ENCODE measurements at regions not wholly inside any gene's neighbourhood (a gene's known extent, or its start where the extent isn't known, plus 50 kb on each side); places are given as distances from the start of the nearest gene placed in this dataset.
"Not testable (repeated sequence)": the region's sequence is repeated elsewhere in the genome, so short reads cannot be mapped to it uniquely, and the experiment has no call there.

DNA sequence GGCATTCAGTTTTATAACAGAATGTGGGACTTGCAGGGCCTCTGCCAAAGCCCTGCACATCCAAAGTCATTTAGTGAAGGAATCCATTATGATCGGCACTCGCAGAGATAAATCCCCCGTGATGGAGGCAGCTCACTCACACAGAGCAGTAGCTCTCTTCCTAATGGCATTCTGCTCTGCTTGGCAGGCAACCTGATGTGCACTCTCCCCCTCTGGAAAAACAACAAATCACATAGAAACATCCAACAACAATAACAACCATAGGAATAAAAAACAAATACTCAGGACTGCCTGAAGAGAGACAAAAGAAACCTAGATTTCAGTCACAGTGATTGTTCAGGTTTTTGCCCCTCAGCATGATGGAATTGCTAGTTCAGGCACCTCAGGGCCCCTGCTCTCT lies 59.7 kb downstream of the NAA11 start:
- DNase-seq (ENCODE audit: low read depth), result no peak

DNA sequence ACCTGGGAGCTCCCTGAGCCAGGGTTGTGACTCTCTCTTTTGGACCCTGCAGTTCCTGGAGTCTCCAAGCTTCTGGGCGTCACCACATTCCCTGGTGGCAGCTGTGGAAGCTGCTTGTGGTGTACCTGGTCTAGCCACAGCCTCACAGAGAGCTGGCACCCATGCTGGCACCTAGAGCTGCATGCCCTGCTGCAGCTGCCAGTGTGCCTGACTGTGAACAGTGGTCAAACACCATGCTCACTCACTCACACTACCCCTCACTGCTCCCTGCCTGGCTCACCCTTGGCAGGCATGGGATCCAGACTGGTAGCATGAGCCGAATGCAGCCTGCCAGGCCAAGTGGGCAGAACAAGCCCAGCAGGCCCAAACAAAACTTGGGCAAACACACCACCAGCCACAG lies 66.6 kb downstream of the NAA11 start:
- DNase-seq (ENCODE audit: low read depth), result no peak

DNA sequence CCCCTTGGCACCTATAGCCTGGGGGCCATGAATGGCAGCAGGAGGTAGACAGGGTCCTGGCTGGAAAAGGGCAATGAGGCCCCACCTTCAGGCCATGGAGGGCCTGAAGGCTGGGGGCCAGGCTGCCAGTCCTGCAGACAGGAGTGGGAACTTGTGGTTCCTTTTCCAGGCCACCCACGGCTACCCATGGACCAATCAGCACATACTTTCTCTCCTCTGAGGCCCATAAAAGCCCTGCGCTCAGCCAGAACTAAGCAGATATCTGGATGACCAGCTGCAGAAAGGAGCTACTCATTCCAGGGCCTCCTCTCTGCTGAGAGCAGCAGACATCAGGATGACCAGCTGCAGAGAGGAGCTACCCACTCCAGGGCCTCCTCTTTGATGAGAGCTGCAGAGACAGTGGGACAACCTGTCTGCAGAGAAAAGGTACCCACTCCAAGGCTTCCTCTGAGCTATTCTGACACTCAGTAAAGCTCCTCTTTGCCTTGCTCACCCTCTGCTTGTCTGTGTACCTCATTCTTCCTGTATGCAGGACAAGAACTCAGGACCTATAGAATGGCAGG lies 67.2 kb downstream of the NAA11 start:
- no peak for DNase-seq (ENCODE audit: low read depth)

- no peak for DNase-seq (ENCODE audit: low read depth)
Observed at GRCh38 chr4:79257953-79258613, 67.8 kb downstream of the NAA11 start.

- no peak for DNase-seq (ENCODE audit: low read depth)
Observed at GRCh38 chr4:79255793-79256192, 70.1 kb downstream of the NAA11 start.

GRCh38 chr4:79253924-79254323 lies 71.9 kb downstream of the NAA11 start:
- peak; percentile 2 for DNase-seq (ENCODE audit: low read depth)

- DNase-seq (ENCODE audit: low read depth), result no peak
Observed at GRCh38 chr4:79253168-79253567, 72.7 kb downstream of the NAA11 start.

DNA sequence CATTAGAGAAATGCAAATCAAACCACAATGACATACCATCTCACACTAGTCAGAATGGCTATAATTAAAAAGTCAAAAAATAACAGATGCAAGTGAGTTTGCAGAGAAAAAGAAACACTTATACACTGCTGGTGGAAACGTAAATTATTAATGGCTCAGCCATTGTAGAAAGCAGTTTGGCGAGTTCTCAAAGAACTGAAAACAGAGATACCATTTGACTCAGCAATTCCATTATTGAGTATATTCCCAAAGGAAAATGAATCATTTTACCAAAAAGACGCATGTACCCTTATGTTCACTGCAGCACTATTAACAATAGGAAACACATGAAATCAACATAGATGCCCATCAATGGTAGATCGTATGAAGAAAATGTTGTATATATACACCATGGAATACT lies 75.0 kb downstream of the NAA11 start:
- DNase-seq (ENCODE audit: low read depth), result peak; percentile 59

DNA sequence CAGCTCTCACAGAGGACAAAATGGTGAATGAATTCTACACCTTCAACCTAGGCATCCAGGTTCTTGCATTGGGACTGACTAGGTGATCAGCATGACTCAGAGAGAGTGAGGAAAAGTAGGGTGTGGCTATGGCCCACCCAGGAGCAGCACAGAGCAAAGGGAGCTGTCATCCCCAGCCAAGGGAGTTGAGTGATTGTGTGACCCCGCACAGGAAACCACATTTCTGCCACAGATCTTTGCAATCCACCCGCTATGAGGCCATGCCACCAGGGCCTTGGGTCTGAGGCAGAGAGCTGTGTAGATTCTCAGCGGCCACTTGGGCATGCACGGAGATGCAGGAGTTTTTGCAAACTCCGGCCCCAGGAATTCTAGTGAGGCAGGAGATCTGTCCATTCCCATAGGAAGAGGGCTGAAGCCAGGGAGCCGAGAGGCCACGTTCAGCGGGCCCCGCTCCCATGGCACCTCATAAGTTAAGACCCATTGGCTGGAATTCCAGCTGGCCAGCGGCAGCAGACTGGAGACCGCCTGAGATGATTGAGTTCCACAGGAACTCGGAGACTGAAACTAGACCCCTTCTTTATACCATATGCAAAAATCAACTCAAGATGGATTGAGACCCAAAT lies 75.9 kb downstream of the NAA11 start:
- DNase-seq (ENCODE audit: low read depth), result no peak

DNA sequence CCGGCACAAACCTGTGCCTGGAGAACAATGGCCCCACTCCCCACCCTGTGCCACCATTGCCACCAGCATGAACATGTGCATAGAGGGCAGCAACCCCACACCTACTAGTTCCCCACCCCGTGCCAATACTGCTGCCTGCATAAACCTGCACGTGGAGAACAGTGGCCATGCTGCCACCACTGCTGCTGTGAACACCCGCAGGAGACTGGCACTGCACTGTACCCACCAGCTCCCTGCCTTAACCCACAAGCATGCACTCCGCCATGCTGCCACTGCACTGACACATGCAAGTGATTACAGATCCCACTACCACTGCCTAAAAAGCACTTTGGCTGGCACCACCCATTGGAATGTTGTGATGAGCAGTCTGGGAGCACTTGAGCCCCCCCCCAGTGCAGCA lies 77.3 kb downstream of the NAA11 start:
- no peak for DNase-seq (ENCODE audit: low read depth)

- DNase-seq (ENCODE audit: low read depth), result no peak
Observed at GRCh38 chr4:79247695-79248394, 78.0 kb downstream of the NAA11 start.

- not testable (repeated sequence) for DNase-seq (ENCODE audit: low read depth)
Observed at GRCh38 chr4:79245200-79245940, 80.5 kb downstream of the NAA11 start.

DNA sequence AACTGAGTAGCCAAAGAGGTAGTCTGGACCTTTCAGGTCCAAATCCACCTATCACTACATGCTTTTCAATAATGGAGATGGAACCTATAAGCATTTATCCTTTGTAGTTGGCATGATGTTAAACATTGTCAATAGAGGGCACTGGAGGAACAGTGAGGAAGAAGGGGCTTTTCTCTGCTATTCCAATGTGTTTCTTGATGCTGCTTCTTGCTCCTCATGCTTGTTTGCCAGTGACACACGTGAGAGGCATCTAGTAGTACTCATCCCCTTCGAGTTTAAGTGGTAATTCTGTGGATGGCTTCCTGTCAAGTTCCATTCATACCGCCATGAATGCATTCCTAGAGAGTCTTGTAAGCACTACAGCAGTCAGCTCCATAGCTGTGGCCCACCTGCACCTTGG lies 84.0 kb downstream of the NAA11 start:
- DNase-seq (ENCODE audit: low read depth), result peak; percentile 54

DNA sequence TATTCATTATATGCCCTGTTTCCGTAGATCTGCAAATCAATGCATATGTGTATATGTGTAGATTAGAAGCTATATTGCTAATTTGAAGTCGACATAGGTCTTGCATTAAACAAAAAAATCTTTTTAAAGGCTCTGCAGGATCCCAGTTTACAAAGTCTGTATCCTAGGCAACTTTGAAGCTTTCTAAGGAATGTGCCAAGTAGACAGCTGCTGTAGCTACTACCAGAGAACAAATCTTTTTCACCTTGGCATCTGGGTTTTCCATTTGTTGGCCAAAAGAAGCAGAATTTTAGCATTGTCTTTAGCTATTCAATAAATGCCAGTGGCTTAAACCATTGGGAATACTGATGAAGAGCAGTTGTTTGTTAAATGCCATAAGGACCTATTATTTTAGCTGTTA lies 88.0 kb downstream of the NAA11 start:
- no peak for DNase-seq (ENCODE audit: low read depth)

- no peak for DNase-seq (ENCODE audit: low read depth)
Observed at GRCh38 chr4:79236785-79237184, 89.1 kb downstream of the NAA11 start.

DNA sequence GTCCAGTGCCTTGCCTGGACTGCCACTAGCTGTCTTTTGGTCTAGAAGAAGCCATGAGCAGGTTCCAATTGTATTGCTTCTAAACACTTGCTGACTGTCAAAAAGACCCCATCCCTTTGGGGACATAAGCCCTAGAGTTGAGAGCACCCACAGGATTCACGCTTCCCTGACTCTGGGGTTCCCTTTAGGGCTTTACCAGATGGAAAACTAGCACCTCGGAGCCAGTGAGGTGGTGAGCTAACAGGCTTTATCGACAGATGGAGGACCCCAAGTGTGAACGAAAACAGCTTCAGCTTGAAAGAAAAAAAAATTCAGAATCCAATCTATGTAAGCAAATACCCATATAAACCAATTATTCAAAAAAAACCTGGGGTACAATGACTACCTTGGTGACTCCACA lies 90.8 kb downstream of the NAA11 start:
- DNase-seq (ENCODE audit: low read depth), result no peak

DNA sequence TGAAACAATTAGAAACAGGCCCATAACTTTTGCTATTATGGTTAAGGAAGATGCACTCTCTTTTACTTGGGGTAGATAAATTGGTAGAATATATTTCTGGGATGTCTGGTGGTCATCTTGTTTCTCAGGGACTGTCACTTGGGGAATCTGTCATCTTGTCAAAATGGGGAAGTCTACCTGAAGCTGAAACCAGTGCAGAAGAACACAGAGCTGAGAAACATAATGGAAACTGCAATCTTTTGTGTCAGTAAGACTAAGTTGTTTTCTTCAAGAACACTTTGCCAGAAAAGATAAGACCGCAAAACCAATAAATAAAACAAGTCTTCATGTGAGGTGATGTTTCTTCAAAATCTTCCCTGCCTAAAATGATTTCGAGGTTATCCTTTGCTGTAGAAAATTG lies 92.0 kb downstream of the NAA11 start:
- DNase-seq (ENCODE audit: low read depth), result no peak

- peak; percentile 80 for DNase-seq (ENCODE audit: low read depth)
Observed at GRCh38 chr4:79232540-79232939, 93.3 kb downstream of the NAA11 start.

- peak; percentile 29 for DNase-seq (ENCODE audit: low read depth)
Observed at GRCh38 chr4:79227860-79228259, 98.0 kb downstream of the NAA11 start.

- no peak for DNase-seq (ENCODE audit: low read depth)
Observed at GRCh38 chr4:79225360-79225759, 100.5 kb downstream of the NAA11 start.

GRCh38 chr4:79224777-79225104 lies 101.1 kb downstream of the NAA11 start:
- DNase-seq (ENCODE audit: low read depth), result no peak

GRCh38 chr4:79223993-79224776 lies 101.7 kb downstream of the NAA11 start:
- DNase-seq (ENCODE audit: low read depth), result no peak
